ENCODE measurements at regions not wholly inside any gene's neighbourhood (a gene's known extent, or its start where the extent isn't known, plus 50 kb on each side); places are given as distances from the start of the nearest gene placed in this dataset.

GRCh38 chr6:167493310-167493709 is 168.4 kb downstream of the TTLL2 start:
- no peaks in the 10 kb centered on the region for H3K27me3 ChIP-seq (ENCODE audit: insufficient read depth, low read length)
- H3K4me3 ChIP-seq (ENCODE audit: low read depth, low read length, poor library complexity, severe bottlenecking), result no peak overlapping the region
- H3K79me2 ChIP-seq (ENCODE audit: insufficient read depth, low read length), result no peaks in the 10 kb centered on the region
- H3K9me3 ChIP-seq (ENCODE audit: low read length), result no peaks in the 10 kb centered on the region
- no peak overlapping the region for H2AFZ ChIP-seq (ENCODE audit: low read length)
- no peaks in the 10 kb centered on the region for H3K9me2 ChIP-seq (ENCODE audit: low read depth, low read length)
- TF ChIP-seq CTCF (IDR thresholded peaks at IDR 0.05; ENCODE audit: low read length) (no peak), EZH2 (IDR thresholded peaks at IDR 0.05; ENCODE audit: borderline replicate concordance, low read length) (no peak)
- H4K20me1 ChIP-seq (ENCODE audit: insufficient read depth, low read length), result no peaks in the 10 kb centered on the region
- no peak overlapping the region for H3K27ac ChIP-seq (ENCODE audit: low read depth, low read length, poor library complexity, severe bottlenecking)
- no peaks in the 10 kb centered on the region for H3K36me3 ChIP-seq (ENCODE audit: insufficient read depth, low read length)
- no peak overlapping the region for H3K9ac ChIP-seq (ENCODE audit: low read length)
- H3F3A ChIP-seq (ENCODE audit: insufficient read depth, low read length), result no peaks in the 10 kb centered on the region
- H3K4me1 ChIP-seq (ENCODE audit: insufficient read depth, low read length, severe bottlenecking), result no peaks in the 10 kb centered on the region
- no peak overlapping the region for H3K4me2 ChIP-seq (ENCODE audit: low read length)

GRCh38 chr6:167493976-167494697 is 169.3 kb downstream of the TTLL2 start:
- Histone ChIP-seq H3K79me2 (ENCODE audit: insufficient read depth, low read length) (no peaks in the 10 kb centered on the region), H3K36me3 (ENCODE audit: insufficient read depth, low read length) (no peaks in the 10 kb centered on the region), H3K4me1 (ENCODE audit: insufficient read depth, low read length, severe bottlenecking) (no peaks in the 10 kb centered on the region), H3F3A (ENCODE audit: insufficient read depth, low read length) (no peaks in the 10 kb centered on the region), H3K27ac (ENCODE audit: low read depth, low read length, poor library complexity, severe bottlenecking) (no peak overlapping the region), H4K20me1 (ENCODE audit: insufficient read depth, low read length) (no peaks in the 10 kb centered on the region), H3K9ac (ENCODE audit: low read length) (no peak overlapping the region), H3K4me2 (ENCODE audit: low read length) (no peak overlapping the region), H3K9me2 (ENCODE audit: low read depth, low read length) (no peaks in the 10 kb centered on the region), H2AFZ (ENCODE audit: low read length) (no peak overlapping the region), H3K9me3 (ENCODE audit: low read length) (no peaks in the 10 kb centered on the region), H3K4me3 (ENCODE audit: low read depth, low read length, poor library complexity, severe bottlenecking) (no peak overlapping the region), H3K27me3 (ENCODE audit: insufficient read depth, low read length) (no peaks in the 10 kb centered on the region)
- TF ChIP-seq EZH2 (IDR thresholded peaks at IDR 0.05; ENCODE audit: borderline replicate concordance, low read length), result no peak
- no peak for TF ChIP-seq CTCF (IDR thresholded peaks at IDR 0.05; ENCODE audit: low read length)

GRCh38 chr6:167494698-167495435 is 170.0 kb downstream of the TTLL2 start:
- no peaks in the 10 kb centered on the region for H3F3A ChIP-seq (ENCODE audit: insufficient read depth, low read length)
- no peaks in the 10 kb centered on the region for H3K4me1 ChIP-seq (ENCODE audit: insufficient read depth, low read length, severe bottlenecking)
- TF ChIP-seq EZH2 (IDR thresholded peaks at IDR 0.05; ENCODE audit: borderline replicate concordance, low read length) (no peak), CTCF (IDR thresholded peaks at IDR 0.05; ENCODE audit: low read length) (no peak)
- H3K36me3 ChIP-seq (ENCODE audit: insufficient read depth, low read length), result no peaks in the 10 kb centered on the region
- H2AFZ ChIP-seq (ENCODE audit: low read length), result no peak overlapping the region
- H3K9me2 ChIP-seq (ENCODE audit: low read depth, low read length), result no peaks in the 10 kb centered on the region
- H3K27ac ChIP-seq (ENCODE audit: low read depth, low read length, poor library complexity, severe bottlenecking), result no peak overlapping the region
- H3K9me3 ChIP-seq (ENCODE audit: low read length), result no peaks in the 10 kb centered on the region
- no peaks in the 10 kb centered on the region for H4K20me1 ChIP-seq (ENCODE audit: insufficient read depth, low read length)
- H3K4me3 ChIP-seq (ENCODE audit: low read depth, low read length, poor library complexity, severe bottlenecking), result no peak overlapping the region
- no peak overlapping the region for H3K9ac ChIP-seq (ENCODE audit: low read length)
- no peaks in the 10 kb centered on the region for H3K79me2 ChIP-seq (ENCODE audit: insufficient read depth, low read length)
- no peak overlapping the region for H3K4me2 ChIP-seq (ENCODE audit: low read length)
- H3K27me3 ChIP-seq (ENCODE audit: insufficient read depth, low read length), result no peaks in the 10 kb centered on the region

Data from OCI-LY1 (cell line).